GM19324 (cell line): ENCODE measurements at regions not wholly inside any gene's neighbourhood (a gene's known extent, or its start where the extent isn't known, plus 50 kb on each side); places are given as distances from the start of the nearest gene placed in this dataset.

Source experiments
- ATAC-seq: cut with Tn5 transposase; IDR thresholded peaks from one replicate; pipeline ENCODE4 v1.9.1; 2021; ENCODE audit warnings: mild to moderate bottlenecking, moderate library complexity; ENCODE audit not compliant: unreplicated experiment, low FRiP score

DNA sequence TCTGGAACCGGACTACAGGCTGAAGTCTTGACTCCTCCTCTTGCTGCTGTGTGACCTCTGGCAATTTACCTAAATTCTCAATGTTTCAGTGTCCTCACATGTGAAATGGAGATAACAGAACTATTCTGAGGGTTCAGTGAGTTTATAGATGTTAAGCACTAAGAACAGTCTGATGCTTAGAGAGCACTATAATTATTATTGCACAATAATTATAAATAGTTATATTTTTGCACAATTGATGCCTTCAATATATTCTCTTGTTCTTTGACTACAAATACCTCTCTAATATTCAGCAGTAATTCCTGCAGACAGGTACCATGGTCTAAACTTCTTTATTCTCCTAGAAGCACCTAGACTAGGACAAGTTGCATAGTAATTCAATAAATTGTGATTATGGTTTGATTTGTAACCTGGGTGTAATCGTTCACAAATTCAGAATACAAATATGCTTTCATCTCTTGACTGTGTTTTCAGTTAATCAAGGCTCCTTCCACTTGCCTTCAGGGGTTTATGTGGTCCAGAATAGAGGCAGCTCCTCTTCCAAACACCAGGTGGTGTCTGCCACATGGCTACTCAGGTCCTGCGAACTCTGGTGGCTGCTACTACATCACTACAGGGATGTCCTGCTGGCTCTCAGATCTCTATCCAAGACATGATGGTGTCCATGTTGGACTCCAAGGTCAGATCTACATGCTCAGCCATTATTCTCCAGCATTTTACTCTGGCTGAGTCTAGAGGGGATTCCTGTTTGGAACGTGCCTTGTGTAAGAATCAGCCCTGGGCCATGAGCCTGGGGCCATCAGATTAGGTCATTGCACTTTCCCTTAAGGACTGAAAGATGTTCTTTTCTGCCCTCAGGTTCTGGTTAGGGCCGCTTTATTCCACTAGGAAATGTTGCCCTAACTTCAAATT, 103.4 kb downstream of the QRFPR start:
- peak; percentile 66 for ATAC-seq

DNA sequence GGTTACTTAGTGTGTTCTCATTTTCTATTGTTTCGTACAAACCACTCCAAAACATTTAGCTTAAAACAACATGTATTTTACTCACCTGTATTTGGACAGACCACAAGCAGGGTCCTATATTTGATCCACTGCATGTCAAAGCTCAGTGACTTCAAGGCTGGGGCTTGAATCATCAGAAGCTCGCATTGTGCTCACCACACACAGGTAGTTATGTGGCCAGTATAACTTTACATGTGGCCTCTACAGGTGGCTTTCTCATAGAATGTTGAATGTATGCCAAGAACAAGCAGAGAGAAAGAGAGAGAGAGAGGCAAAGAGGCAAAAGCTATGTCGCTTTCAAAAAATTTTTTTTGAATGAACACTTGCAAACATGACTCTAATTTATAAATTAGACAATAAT, 107.6 kb downstream of the QRFPR start:
- ATAC-seq = no peak

DNA sequence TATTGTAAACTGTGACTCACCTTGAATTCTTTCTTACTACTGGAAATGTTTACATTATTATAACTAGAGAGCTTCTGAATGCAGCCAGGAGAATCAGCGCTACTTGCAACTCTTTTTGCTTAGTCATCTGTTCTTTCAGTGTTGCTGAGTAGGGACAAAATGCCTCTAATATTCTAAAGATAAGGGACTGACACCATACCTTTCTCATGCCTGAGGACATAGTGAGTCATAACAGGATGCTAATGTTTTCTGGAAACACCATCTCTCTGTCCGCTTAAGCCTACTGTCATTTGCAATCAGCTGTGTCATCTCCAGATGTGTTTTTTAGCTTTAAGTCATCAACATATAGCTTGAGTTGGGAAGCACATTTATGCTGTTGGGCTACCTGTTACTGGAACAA, 108.3 kb downstream of the QRFPR start:
- ATAC-seq = no peak

DNA sequence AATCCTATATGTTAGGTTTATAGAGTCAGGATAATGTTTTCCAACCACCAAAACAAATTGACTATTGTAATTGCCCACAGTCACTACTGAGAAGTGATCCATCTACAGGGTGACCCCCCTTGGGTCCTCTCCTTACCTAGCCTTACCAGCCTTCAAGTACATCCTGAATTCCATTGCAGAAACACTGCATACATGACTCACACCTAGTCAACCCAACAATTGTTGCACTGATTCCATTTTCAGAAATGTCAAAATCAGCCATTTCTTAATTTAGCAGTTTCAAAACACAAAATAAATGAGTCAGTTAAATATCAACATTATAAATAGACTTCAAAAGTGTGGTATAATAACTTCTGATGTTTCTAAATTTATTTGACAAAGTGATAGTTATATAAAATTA, 106.3 kb upstream of the TNIP3 start:
- no peak for ATAC-seq

DNA sequence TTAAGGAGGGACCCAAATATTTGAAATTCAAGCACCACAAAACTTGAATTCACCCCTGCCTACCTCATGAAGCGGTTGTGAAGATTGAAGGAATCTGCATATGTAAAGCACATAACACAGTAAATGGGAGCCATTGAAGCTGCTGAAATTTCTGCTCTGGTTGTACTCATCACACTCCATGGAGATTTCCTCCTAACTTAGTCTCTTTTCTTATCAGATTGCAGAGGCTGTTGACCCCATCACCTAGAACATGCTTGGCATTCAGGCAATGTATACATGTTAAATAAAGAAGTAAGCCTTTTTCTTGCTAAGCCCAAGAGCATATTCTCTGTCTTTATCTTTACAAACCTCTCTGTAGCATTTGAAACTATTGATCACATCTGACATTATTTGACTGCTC, 104.9 kb upstream of the TNIP3 start:
- ATAC-seq = no peak

DNA sequence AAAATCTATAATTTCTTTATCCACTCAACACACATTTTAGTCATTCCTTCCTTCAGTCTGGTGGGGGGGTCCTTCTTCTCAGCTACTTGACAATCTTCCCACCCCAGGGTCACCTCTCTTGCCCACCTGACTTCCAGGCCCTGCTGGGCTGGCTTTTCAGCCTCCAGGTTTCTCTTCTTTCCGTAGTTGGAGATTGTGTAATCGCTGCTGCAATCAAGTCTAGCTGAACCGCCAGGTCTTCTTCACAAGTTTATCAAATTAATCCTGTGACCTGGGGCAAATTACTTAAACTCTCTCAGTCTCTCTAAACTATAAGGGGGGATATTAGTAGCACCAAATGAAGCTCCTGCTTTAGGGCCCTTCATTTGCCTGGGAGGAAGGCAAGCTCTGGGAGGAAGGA, 102.9 kb upstream of the TNIP3 start:
- no peak for ATAC-seq

DNA sequence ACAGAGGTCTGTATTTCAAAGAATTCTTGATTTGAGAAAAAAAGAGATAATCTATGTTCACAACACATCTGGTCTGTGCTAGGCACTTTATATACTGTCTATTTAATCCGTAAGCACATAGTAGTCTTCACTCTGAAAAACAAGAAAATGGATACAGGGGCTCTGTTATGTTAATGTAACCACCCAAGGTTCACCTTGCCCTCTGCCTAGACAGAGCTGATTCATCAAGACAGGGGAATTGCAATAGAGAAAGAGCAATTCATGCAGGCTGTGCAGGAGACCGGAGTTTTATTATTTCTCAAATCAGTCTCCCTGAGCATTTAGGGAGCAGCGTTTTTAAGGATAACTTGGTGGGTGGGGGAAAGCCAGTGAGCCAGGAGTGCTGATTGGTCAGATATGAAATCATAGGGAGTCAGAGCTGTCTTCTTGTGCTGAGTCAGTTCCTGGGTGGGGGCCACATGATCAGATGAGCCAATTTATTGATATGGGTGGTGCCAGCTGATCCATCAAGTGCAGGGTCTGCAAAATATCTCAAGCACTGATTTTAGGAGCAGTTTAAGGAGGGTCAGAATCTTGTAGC, 92.9 kb upstream of the TNIP3 start:
- ATAC-seq = no peak

DNA sequence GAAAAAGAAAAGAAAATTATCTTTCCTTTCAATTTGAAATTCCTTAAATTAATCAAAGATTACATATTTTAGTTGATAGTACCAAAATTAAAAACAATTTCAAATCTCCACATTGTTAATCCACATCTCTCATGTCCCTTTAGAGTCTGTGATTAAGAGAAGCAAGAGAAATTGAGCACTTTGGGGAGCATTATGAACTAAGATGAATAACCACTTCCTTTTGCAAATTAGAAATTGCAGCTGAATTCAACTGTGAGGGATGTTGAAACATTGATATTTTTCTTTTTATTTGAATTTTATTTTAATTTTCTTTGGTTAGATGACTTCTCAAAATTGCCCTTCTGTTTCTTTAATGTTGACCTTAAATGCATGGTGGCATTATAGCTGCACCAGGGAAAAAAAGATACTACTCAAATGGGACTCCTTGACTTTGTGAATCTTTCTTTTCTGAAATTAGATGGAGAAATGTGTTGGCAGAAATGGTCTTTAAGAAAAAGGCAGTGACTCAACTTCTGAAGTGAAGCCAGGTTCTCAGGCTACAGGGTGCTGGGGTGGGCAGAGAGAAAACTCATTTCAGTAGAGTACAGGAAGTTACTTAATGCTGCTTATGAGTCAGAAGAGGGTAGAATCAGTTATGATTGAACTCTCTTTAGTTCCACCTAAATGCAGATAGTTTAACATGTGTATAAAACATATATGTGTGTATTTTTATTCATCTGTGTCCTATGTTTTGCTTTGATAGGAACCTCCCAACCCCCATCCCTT, 92.0 kb upstream of the TNIP3 start:
- ATAC-seq = peak; percentile 85

DNA sequence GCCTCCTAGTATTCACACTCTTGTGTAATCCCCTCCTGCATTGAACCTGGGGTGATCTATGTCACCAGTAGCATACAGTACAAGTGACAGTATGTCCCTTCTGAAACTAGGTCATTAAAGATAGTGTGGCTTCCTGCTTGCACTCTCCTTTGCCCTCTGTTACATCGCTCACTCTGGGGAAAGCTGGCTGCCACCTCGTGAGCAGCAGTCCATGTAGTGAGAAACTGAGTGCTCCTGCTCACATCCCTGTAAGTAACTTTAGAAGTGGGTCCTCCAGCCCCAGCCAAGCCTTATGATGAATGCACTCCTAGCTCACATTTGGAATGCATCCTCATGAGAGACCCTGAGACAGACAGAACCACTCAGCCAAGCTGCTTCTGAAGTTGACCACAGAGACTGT, 89.8 kb upstream of the TNIP3 start:
- no peak for ATAC-seq

DNA sequence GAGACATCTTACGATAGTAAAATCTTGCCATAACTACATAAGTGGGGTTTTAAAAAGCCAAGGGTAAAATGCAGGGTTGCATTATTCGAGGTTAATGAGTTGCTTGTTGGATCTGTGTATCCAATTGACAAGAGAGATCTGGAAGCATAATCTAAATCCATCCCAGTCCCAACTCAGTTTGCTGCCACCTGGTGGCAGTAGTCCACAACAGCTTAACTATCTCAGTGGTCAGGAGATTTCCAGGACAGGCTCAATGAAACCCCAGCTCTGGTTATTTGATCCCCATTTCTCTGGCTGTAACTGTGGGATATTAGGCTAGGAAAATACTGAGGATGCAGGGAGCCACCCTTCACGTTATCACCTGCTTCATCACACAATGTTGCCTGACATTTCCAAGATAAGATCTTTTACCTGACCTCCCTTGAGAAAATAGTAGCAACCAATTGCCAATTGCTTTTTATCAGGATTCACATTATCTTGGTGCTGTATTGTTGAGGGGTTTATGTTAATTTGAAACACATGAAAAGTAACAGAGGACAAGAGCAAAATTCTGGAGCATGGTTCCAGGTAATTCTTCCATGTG, 88.2 kb upstream of the TNIP3 start:
- ATAC-seq = no peak

DNA sequence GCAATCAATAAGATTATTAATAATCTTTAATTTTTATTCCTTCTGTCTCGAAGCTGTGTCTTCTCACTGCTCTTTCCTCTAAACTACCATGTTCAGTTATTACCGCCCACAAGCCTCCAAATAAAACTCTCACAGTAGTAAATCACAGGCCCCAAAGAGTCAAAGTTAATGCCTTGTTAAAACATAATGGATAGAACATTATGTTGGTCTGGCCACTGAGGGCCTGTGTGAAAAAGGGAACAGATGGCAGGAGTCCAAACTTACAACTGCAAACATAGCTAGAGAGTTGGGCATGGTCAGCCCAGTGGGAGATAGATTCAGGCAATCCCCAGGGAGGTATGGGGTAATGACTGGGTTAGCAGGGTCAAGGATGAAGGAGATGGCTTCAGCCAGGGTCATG, 84.6 kb upstream of the TNIP3 start:
- ATAC-seq = no peak

DNA sequence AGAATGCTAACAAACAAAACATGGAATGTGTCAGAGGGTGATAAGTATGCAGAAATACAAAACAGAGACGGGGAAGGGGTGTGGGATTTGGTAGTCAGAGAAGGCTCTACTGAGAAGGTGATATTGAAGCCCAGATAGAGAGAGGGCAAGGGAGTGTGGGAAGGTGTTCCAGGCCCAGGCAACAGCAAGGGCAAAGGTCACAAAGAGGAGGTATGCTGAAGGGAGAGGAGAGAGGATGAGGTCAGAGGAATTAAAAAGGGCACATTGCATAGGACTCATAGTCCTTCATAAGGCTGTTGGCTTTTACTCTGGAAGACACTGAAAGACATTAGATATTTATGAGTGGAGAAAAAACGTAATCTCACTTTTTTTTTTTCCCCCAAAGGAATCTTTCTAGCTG, 82.6 kb upstream of the TNIP3 start:
- ATAC-seq = no peak

DNA sequence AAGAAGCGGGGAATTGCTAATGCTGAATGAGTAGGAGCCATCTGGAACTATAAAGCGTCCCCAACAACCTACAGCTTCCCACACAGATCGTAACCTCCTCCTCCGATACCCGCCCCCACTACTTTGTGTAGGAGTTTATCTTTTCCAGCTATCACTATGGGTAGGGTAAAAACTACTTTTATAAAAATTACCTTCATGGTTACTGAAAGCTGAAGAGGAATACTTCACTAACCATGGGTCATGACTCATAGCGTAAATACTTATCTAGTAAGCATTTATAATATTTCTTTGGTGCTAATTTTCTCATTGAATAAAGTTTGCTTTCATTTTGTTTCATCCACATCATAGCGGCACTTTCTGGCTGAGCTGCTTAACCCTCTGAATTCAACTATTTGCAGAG, 79.4 kb upstream of the TNIP3 start:
- ATAC-seq = no peak

DNA sequence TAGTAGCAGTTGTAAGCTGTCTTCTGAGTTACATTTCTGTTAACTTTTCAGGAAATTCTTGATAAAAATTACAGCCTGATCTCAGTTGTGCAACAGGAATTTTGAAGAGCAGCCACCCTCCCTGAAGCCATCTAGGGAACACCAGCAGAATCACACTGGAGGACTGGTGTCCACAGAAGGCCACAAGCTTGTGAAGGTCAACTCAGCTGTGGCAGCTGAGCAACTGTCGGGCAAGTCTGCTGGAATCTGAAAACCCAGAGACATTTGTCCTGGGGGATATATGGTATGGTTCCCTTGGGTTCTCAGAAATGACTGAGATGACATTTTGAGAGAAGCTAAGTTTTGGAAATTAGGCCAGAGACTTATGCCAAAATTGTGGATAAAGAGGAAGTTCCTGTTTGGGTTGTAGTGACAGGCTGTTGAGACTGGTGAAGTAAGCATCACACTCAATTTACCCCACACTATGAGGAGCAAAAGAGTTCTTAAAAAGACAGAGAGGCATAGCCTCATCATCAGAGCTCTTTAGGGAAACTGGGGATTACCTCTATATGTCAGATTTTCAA, 78.1 kb upstream of the TNIP3 start:
- no peak for ATAC-seq

DNA sequence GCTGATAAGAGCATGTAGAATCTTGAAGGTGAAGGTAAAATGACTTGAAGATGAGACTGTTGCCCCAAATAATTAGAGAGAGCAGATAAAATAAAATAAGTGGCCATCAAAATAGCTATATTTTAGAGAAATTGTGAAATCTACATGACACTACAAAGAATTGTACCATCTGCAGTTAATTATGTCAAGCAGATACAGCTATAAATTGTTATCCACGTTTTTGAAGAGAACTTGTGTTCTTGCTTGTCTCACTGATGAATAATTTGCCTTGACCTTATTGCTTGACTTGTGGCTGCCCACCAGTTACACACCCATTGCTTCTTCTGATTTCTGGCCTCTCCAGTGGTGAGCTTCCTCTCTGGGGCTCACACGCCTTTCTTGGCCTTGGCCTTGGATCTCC, 75.8 kb upstream of the TNIP3 start:
- no peak for ATAC-seq

DNA sequence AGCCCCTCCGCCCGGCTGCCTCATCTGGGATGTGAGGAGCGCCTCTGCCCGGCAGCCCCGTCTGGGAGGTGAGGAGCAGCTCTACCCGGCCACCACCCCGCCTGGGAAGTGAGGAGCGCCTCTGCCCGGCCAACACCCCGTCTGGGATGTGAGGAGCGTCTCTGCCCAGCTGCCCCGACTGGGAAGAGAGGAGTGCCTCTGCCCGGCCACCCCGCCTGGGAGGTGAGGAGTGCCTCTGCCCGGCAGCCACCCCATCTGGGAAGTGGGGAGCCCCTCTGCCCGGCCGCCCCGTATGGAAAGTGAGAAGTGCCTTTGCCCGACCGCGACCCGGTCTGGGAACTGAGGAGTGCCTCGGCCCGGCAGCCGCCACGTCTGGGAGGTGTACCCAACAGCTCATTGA, 74.3 kb upstream of the TNIP3 start:
- ATAC-seq = no peak

DNA sequence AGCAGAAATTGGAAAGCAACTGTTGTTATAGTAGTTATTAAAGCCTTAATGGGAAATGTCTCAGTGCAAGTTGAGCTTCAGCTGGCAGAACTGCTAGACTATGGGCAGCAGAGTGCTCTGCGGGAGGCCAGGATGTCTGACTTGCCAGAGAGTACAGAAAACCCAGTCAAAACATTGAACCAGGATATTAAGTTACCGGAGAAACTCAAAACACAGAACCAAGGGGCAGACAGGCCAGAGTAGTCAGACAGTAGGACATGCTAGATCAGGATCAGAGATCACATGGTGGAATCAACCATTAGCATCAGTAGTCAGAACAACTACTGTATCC, 72.9 kb upstream of the TNIP3 start:
- ATAC-seq = no peak

DNA sequence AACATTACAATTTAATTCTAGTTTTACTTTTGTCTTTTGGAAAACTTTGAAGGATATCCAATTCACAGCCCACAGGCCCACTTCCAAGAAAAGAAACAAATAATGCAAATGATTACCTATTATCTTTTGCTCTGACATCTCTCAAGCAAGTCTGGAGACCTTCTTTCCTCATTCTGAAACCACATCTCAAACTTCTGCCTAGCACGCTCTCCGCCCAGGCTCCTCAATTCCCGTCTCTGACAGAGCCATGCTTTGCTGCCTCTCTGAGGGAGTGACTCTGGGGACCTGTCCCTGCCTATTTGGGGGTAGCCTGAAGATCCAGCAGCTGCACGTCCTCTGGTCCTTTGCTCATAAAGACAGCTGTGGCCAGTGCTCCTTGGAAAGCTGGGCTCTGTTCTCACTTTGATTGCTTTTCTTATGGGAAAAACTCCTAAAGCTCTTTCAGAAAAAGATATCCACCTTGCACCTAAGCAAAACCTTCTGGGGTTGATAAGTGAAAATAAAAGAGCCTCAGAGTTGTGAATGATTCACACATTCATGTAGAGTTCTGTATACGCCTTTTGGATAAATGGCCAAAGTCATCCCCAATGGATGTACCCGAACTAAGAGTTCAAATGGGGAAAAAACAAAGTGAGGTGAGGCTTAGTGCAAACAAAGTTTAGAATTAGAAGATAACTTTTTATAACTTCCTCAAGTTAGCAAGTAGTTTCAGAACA, 72.4 kb upstream of the TNIP3 start:
- ATAC-seq = no peak

DNA sequence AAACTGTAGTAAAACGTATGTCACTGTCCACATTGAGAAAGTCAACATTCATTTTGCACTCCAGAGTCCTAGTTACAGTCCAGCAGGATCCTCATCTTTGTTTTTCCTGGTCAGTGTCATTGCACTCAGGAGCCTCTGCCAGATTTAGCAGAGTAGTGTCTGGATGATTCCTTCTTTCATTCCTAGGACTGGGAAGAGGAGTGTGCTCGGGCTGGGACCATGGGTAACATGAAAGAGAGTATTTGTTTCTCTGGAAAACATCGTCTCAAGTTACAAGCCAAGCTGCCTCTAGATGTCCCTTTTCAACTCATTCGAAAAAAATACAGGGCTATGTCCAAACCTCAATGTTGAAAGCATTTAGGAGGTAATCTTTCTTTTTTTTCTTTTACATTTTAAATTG, 69.9 kb upstream of the TNIP3 start:
- no peak for ATAC-seq

DNA sequence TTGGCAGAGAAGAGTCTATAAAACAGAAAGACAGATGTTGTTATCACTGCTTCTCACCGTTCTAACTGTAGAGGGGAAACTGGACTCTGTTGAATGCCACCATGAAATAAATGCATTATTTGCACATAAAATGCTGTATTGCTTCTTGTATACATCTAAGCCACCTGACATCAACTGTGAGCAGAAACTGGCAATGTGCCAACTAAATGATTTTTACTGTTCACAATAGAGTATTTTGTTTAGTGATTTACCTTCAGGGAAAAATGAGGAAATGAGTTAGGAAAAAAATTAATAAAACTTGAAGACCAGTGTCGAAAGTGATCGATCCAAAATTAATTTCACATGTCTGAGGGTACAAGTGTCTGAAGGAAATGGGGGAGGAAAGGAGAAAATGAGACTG, 65.9 kb upstream of the TNIP3 start:
- ATAC-seq = no peak
